ENCODE measurements at regions not wholly inside any gene's neighbourhood (a gene's known extent, or its start where the extent isn't known, plus 50 kb on each side); places are given as distances from the start of the nearest gene placed in this dataset.
"Not testable (repeated sequence)": the region's sequence is repeated elsewhere in the genome, so short reads cannot be mapped to it uniquely, and the experiment has no call there.

DNA sequence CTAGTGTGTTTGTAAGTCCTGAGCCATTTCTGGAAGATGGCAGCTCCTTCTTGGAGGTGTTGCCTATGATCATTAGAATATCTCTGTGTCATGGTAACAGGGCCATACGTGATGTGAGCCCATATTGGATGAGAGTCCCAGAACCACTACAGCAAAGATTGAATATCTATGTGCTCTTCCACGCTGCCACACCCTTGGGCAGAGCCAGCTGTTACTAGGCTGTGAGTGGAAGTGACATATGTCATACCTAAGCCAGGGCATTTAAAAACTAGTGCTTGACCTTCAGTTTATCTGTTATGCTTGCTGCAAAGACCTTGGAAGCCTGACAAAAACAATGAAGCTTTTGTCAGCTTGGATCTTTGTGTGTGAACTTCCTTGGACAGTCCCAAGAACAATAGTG, 495.1 kb upstream of the CCDC196 start:
- no peaks in the 10 kb centered on the region for H3K36me3 Mint-ChIP-seq (ENCODE audit: low read depth)
- Histone ChIP-seq H4K20me1 (replicated peaks; ENCODE audit: insufficient read depth) (no peaks in the 10 kb centered on the region), H3K79me2 (replicated peaks; ENCODE audit: insufficient read depth) (no peaks in the 10 kb centered on the region), H3K9me2 (ENCODE audit: insufficient read depth) (peaks cover 46% of the 10 kb centered on the region), H3K4me3 (no peak overlapping the region), H3K36me3 (ENCODE audit: insufficient read depth) (no peaks in the 10 kb centered on the region), H3K4me1 (ENCODE audit: insufficient read depth) (peaks cover 15% of the 10 kb centered on the region), H2AFZ (no peak overlapping the region), H3K27ac (ENCODE audit: low read depth) (no peak overlapping the region), H3K27me3 (ENCODE audit: insufficient read depth) (no peaks in the 10 kb centered on the region), H3F3A (replicated peaks; ENCODE audit: low read depth) (no peaks in the 10 kb centered on the region), H3K4me2 (no peak overlapping the region)
- peaks cover 13% of the 10 kb centered on the region; the same call in 2 of the 3 replicates for H3K4me1 Mint-ChIP-seq
- H3K9me3 Mint-ChIP-seq: no peaks in the 10 kb centered on the region; the same call in 2 of the 3 replicates
- H3K27me3 Mint-ChIP-seq (ENCODE audit: insufficient read depth, low read depth, poor library complexity): peaks cover 2% of the 10 kb centered on the region
- ATAC-seq: no peak
- TF ChIP-seq, protein P1, sequence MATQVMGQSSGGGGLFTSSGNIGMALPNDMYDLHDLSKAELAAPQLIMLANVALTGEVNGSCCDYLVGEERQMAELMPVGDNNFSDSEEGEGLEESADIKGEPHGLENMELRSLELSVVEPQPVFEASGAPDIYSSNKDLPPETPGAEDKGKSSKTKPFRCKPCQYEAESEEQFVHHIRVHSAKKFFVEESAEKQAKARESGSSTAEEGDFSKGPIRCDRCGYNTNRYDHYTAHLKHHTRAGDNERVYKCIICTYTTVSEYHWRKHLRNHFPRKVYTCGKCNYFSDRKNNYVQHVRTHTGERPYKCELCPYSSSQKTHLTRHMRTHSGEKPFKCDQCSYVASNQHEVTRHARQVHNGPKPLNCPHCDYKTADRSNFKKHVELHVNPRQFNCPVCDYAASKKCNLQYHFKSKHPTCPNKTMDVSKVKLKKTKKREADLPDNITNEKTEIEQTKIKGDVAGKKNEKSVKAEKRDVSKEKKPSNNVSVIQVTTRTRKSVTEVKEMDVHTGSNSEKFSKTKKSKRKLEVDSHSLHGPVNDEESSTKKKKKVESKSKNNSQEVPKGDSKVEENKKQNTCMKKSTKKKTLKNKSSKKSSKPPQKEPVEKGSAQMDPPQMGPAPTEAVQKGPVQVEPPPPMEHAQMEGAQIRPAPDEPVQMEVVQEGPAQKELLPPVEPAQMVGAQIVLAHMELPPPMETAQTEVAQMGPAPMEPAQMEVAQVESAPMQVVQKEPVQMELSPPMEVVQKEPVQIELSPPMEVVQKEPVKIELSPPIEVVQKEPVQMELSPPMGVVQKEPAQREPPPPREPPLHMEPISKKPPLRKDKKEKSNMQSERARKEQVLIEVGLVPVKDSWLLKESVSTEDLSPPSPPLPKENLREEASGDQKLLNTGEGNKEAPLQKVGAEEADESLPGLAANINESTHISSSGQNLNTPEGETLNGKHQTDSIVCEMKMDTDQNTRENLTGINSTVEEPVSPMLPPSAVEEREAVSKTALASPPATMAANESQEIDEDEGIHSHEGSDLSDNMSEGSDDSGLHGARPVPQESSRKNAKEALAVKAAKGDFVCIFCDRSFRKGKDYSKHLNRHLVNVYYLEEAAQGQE (IDR thresholded peaks at IDR 0.05; ENCODE audit: unreplicated experiment): no peak
- TF ChIP-seq ZNF462 (CRISPR knock-in tag; IDR thresholded peaks at IDR 0.05) (no peak), NANOG (IDR thresholded peaks at IDR 0.05; ENCODE audit: borderline replicate concordance) (no peak), EZH2phosphoT487 (IDR thresholded peaks at IDR 0.05; ENCODE audit: unreplicated experiment) (no peak), CTCF (conservative IDR thresholded peaks at IDR 0.05; ENCODE audit: low read depth in 2 of 2) (no peak), ZNF114 (CRISPR knock-in tag; IDR thresholded peaks at IDR 0.05) (no peak), STAT1 (IDR thresholded peaks at IDR 0.05; ENCODE audit: unreplicated experiment) (no peak)
- TF ChIP-seq, protein P2, sequence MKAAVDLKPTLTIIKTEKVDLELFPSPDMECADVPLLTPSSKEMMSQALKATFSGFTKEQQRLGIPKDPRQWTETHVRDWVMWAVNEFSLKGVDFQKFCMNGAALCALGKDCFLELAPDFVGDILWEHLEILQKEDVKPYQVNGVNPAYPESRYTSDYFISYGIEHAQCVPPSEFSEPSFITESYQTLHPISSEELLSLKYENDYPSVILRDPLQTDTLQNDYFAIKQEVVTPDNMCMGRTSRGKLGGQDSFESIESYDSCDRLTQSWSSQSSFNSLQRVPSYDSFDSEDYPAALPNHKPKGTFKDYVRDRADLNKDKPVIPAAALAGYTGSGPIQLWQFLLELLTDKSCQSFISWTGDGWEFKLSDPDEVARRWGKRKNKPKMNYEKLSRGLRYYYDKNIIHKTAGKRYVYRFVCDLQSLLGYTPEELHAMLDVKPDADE (IDR thresholded peaks at IDR 0.05): no peak
- H3K4me3 Mint-ChIP-seq: no peak overlapping the region
- H3K27ac Mint-ChIP-seq: no peak overlapping the region
- DNase-seq (ENCODE audit: low spot score): no peak

GRCh38 chr14:65991935-65992334, 494.2 kb upstream of the CCDC196 start:
- not testable (repeated sequence) for H3K36me3 Mint-ChIP-seq (ENCODE audit: low read depth); H3K27me3 Mint-ChIP-seq (ENCODE audit: insufficient read depth, low read depth, poor library complexity); H3K27ac Mint-ChIP-seq; H4K20me1 ChIP-seq (replicated peaks; ENCODE audit: insufficient read depth); H3K4me3 ChIP-seq; ATAC-seq; H3K36me3 ChIP-seq (ENCODE audit: insufficient read depth); H3K9me3 Mint-ChIP-seq; H3F3A ChIP-seq (replicated peaks; ENCODE audit: low read depth); H2AFZ ChIP-seq; H3K4me3 Mint-ChIP-seq; H3K4me2 ChIP-seq; H3K27me3 ChIP-seq (ENCODE audit: insufficient read depth); DNase-seq (ENCODE audit: low spot score); H3K27ac ChIP-seq (ENCODE audit: low read depth); H3K79me2 ChIP-seq (replicated peaks; ENCODE audit: insufficient read depth)
- peaks cover 13% of the 10 kb centered on the region; the same call in 2 of the 3 replicates for H3K4me1 Mint-ChIP-seq
- Histone ChIP-seq H3K9me2 (ENCODE audit: insufficient read depth) (peaks cover 41% of the 10 kb centered on the region), H3K4me1 (ENCODE audit: insufficient read depth) (peaks cover 15% of the 10 kb centered on the region)
